SHP77 (cell line): ENCODE measurements at regions not wholly inside any gene's neighbourhood (a gene's known extent, or its start where the extent isn't known, plus 50 kb on each side); places are given as distances from the start of the nearest gene placed in this dataset.
"Not testable (repeated sequence)": the region's sequence is repeated elsewhere in the genome, so short reads cannot be mapped to it uniquely, and the experiment has no call there.

Experiments
- DNase-seq, 2 experiments: peaks; one replicate each; lab custom pipeline; 2025; lab: John Stamatoyannopoulos, UW

DNA sequence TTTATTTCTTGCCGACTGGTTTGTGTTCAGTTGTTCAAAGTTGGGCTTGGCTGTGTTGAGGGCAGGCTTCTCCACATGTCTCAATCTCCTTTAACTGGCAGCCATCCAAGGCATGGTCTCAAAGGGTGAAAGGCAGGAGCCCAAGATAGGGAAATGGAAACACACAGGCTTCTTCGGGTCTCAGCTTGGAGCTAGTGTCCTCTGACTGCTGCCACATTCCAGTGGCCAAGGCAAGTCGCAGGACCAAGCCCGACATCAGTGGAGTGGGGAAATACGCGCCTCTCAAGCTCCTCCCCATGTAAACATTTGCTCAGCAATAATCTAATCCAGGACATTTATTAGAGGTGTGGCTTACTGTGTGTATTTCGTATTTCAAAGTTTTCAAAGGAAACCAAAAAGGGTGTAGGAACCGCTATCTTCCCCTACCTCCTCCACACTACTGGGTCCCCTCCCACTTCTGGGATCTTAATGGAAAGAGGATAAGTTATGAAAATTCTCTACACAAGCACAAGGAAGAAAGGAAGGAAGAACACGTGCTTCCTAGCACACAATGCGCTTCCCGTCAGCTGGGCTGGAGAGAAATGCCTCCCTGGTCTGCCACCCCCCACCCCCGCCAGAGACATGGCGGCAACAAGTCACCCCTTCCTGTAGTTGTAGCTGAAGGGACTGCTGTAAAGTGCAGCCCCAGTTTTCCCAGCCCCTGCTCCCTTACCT lies 181.7 kb downstream of the FAM43A start:
- DNase-seq, result no peak

DNA sequence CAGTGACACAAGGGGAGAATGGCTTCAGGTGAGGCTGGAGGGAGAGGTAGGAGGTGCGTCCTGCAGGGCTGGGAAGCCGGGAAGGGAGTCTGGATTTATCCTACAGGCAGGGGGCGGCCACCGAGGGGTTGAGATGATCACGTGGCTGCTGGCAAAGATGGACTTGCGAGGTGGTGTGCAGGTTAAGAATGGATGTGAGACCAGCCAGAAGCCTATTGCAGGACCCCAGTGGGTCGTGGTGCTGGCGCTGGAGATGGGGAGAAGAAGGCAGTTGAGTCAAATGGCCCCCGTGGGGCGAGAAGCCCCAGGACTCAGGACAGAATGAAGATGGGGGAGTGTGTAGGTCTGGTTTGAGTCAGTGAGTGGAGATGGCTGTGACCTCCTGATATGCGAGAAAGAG lies 183.1 kb downstream of the FAM43A start:
- no peak for DNase-seq

DNA sequence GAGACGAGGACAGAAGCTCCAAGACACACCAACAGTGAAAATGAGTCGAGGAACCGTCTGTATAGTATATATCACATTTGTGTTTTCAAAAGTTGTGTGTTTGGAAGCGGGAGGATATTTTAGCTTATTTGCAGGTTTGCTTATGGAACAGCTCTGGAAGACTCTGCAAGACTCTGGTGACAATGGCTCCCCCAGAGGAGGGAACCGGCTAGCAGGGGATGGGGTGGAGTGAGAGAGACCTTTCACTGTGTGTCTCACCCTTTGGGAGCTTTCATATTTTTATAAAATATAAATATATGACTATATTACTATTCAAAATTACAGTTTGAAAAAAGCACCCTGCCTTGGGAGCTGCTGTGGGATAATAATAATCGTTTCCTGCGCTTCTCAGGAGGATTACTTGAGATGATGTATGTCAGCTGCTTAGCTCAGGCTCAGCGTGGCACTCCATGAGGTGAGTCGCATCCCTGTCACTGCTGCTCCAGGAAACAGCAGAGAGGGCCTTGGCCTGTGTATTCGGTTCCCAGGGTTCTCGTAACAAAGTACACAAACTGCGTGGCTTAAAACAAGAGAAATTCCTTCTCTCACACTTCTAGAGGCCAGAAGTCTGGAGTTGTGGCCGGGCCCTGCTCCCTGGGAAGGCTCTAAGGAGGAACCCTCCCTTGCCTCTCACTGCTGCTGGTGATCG lies 183.9 kb downstream of the FAM43A start:
- no peak for DNase-seq

DNA sequence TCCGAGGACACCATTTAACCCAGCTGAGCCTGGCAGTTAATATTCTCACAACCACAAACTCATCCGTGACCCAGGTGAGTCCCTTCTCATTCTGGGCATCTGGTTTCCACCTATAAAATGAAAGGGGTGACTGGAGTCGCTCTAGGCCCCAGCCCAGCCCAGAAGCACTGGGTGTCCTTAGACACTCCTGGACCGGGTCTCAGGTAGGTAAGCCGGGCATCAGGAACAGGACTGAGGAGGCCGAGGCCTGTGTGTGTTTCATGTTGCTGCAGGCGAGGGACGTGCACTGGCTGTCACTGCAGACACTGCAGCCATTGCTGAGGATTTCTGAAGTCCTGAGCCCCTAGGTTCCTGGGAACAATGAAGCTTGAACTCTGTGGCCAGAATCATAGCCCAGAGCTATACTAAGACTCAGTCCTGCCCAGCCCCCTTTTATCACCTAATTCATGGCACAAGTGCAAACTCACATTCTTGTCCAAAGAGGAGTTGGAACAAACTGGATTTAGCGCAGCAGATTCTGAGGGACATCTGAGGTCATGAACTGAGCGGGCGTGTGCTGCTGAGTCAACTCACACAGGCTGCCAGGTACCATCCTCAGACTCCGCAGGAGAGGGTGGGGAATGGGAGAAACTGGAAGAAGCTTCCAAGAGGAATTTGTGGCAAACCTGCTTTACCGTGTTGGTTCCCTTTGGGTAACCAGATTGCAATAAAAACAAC lies 184.9 kb downstream of the FAM43A start:
- no peak for DNase-seq

DNA sequence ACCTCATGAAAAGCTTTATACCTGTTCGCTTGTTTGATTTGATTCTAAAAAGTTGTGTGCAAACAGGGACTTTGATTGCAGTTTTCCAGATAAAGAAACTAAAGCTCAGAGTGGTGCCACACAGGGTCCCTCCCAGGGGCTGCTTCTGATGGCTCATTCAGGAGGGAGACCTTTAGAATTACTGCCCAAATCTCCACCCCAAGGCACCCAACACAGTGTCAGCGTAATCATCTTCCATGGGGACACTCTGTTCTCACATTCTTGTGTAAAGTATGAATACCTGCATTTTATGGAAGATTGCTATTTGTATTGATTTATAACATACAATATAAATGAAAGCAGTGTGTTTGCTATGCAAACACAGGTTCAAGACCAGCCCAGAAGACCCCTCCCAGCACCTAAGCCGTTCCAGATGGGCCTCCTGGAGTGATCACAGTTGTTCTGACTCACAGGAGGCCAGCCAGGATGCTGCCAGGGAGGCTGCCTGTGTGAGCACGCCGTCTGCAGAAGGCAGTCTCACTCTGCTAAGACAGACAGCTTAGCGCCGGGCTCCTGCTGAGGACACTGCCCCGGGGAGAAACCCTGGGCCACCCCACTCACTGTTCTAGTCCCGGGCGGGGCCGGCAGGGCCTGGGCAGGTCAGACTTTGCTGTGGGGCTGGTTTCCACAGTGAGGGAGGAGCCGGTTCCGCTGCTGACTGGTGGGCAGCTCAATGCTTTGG lies 185.6 kb downstream of the FAM43A start:
- DNase-seq, result peak in 1 of 2 experiments; percentile 10

DNA sequence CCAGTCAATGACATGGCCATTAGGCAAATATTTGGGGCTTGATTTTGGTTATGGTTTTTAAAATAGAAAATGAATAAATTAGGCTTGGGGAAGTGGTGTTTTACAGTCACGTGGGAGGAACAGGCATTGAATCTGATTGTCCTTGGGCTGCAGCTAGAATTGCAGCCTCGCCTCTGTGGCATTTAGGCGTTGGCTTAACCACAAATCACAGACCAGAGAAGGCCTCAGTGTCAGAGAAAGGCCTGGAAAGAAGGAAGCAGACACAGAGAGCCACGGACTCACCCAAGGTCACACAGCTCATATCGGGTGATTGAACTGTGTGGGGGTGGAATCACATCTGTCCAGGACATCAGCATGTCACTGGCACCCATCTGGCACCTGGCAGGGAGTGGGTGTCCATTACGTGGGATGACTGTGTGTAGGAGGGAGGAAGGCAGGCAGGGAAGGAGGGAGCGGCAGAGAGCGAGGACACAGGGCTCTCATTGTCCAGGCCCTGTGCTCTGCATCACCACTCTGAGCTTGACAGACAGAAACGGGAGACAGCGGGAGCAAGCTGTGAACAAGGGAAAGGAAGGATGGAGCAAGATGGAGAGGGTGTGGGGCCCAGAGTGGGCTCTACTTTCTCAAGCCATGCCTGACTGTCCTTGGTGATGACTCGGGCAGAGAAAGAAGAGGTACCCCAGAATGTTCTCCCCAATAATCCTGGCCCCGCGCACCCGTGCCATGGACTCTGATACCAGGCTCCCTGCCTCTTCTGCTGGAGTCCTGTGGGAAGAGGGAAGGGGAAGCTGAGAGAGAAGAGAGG lies 186.4 kb downstream of the FAM43A start:
- DNase-seq, result no peak

DNA sequence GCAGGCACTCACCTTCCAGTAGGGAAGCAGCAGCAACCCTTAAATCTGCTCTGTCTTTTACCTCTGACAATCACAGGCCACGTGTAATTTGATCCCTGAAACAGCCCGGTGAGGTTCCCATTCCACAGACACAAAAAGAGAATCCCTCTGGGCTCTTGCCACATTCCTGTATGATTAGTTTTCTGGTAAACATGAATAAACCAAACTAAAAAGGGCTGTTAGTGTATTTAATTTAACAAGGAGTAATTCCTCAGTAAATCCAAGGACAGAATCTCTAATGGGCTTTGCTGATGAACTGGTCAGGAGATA lies 186.9 kb downstream of the FAM43A start:
- no peak for DNase-seq

DNA sequence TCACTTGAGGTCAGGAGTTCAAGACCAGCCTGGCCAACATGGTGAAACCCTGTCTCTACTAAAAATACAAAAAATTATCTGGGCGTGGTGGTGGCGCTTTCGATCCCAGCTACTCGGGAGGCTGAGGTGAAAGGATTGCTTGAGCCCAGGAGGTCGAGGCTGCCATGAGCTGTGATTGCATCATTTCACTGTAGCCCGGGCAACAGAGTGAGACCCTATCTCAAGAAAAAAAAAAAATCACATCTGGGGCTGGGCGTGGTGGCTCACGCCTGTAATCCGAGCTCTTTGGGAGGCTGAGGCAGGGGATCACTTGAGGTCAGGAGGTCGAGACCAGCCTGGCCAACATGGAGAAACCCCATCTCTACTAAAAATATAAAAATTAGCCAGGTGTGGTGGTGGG lies 187.8 kb downstream of the FAM43A start:
- not testable (repeated sequence) for DNase-seq

DNA sequence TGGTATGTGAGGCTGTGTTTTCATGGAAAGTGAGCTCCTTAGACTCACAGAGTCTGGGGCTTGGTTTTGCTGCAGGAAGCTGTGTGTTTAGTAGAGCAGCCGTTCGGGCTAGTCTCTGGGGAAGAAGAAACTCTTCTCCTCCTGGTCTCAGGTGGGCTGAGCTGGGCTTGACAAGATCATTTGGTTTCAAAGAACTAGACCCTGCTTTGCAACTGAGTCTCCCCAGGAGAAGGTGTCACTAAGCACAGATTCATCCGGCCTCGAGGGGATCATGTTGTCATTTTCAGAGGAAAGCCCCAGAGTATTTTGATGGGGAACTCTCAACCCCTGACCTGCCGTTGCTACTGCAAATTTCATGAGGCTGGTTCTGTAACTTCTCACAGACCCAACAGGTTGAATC lies 188.5 kb downstream of the FAM43A start:
- DNase-seq, result no peak

DNA sequence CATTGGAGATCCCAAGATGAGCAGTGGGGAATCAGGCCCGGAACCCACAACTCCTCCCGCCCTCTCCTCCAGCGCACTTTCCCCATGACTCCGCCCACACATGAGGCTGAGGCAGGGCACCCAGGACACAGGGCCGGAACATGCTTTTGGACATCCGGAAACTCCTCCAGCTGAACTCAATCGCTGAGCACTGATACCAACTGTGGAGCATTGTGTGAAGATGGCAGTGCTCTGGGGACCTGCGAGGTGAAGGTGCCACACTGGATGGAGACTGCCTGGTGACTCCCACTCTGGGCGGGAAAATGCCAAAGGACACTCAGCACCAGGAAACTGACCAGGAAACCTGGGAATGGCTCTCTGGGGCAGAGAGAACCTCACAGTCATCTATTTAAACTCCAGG lies 189.1 kb downstream of the FAM43A start:
- DNase-seq, result no peak

DNA sequence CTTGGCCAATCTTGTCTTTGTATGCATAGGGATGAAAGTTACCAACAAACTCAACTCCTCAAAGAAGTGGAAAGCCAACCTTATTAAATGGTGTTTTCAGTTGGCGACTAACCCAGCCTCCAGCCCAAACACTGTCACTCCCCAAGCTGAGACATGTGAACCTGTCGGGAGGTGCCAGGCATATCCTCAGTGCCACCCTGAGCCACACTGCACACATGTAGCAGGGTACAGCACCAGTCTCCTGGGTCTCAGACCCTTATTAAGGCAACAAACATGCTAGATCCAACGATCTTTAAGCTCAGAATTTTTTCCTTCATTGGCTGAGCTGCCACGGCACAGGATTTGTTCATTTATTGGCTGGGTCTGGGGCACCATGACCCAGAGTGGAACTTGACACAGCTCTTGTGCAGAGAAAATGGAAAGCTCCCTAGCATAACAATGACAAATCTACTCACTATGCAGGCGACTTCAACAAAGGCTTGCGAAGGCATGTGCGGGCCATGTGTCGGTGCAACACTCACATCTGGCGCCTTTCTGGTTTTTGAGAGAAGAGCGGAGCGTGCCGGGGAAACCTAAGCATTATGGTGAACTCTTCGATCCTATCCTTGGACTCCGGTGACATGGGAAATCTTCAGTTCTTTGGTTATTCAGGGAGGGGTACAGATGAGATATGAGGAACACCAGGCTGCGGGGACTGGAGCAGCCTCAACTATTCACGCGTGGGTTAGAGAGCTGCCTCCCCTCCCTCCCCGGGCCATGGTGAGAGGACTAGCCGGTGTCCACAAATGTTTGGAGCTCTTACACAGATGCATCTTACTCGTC lies 190.1 kb downstream of the FAM43A start:
- DNase-seq, result no peak

DNA sequence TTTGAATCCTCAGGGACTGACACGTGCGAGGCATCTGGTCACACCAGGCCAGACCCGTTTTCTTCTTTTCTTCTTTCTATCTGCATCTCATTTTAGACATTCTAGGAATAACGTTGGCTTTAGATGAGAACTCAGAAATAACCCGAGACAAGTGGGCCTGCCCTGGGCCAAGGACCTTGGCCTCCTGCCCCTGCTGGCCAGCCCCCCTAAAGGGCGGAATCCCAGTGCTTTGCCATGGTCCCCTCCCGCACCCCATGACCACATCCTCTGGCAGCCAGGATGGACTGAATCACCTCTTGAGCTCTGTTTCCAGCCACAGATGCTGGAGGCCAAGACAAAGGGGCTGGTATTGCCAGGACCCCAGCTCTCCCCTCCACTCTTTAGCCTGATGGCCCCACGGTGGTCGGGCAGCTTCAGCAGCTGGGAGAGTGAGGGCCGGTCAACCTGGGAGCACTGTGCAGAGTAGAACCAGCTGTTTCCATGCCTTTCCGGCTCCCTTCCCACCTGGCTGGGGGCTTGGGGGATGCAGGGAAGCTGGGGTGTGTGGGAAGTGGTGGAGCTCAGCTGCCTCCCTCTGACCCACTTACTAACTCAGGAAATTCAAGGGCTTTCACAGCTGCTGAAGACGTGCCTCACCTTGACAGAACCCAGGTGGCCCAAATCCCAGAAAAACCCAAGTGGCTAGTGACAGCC lies 190.9 kb downstream of the FAM43A start:
- no peak for DNase-seq

DNA sequence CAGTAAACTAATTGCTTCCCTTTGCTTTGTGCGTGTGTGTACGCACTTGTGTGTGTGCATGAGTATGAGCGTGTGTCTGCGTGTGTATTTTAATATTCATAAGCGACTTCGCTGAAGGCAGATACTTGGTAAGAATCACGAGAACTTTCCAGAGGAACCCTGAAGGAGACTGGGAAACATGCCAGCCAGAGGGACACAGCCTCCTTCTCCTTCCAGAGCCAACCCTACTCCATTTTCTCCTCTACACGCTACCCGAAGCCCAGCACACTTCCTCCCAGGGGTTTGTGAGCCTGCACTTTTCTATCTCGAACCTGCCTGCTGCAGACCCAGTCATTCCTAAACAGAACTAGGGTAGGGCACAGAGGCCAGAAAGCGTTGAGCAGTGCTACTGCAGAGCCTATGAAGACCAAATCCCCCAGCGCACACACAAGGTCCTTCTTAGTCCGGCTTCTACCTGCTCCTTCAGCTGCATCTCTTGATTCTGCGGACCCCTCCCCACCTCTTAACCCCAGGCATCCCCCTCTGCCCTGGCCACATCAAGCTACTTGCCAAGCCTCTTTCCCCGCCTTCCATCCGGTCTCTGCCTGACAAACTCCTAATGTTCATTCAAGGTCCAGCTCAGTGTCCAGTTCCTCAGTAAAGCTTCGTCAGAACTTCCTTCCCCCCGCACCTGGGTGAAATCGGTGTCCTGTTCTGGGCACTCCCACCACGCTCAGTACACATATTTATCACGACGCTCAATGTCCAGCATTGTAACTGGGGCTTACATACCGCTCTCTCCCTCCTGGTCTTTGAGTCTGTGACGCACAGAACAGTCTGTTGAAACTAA lies 191.8 kb downstream of the FAM43A start:
- DNase-seq, result no peak

DNA sequence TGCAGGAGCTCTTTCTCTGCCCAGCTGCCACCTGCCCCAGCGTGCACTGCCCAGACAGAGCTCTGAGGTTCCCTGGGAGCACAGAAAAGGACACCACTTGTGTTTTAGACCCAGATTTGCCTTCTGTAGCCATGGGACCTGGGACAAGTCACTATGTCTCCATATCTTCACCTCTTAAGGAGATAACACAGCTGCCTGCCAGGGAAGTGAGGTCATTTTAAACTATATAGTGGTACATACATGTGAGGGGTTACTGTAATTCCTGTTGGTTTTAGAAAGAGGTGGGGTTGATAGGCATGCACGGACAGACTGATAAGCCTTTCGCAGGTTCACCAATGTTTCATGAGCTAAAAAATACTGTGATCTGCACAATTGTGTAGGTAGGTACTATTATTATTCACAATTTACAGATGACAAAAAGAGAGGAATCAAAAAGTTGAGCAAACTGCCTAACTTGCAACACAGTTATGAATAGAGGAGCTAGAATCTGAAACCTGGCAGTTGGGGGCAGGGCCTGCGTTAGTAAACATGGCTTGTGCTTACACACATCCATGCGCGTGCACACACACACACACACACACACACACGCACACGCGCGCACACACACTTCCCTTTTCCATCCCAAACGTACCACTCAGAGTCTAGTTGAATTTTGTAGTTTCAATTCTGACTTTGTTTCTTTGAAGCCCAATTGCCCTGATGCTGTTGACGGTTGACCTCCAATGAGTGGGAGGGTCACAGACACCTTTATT lies 193.6 kb downstream of the FAM43A start:
- DNase-seq, result no peak

DNA sequence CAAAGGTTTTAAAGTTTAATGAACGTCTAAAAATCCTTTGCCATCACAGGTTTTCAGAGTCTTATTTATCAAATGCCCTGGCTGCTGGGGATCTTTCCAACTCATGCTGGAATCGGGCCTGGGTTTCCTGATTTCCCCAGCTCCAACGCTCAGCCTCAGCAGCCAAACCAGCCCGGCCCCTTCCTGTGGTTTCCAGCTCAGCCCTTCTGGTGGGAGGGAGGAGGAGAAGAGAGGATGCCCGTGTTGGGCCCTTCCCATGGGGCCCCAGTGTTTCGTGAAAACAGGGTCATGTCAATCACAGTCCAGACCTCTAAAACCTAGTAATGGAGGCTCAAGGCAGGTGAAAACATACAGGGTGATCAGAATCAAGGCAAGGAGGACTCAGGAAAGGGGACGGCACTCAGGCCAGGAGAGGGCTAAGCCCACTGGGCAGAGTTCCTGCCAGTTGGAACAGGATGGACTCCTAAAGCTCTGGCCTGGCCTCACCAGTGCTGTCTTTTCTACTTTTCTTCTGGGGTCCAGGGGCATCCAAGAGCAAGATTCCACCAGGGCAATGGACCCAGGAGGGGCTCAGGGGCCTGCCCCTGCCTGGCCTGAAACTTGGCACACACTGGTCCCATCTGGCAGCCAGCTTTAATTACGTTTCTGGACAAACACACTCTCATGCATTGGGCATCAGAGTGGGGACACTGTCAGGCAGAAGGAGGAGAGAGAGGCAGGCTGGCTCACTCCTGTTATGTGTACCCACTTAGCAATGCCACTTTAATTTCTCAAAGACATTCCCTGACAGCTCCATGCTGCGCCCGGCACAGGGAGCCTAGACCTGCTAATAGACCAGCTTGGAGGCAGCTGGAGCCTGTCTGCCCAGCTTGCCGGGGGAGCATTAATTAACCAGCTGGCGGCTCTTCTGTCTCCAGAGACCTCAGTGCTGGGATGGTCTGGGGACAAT lies 194.6 kb downstream of the FAM43A start:
- no peak for DNase-seq

DNA sequence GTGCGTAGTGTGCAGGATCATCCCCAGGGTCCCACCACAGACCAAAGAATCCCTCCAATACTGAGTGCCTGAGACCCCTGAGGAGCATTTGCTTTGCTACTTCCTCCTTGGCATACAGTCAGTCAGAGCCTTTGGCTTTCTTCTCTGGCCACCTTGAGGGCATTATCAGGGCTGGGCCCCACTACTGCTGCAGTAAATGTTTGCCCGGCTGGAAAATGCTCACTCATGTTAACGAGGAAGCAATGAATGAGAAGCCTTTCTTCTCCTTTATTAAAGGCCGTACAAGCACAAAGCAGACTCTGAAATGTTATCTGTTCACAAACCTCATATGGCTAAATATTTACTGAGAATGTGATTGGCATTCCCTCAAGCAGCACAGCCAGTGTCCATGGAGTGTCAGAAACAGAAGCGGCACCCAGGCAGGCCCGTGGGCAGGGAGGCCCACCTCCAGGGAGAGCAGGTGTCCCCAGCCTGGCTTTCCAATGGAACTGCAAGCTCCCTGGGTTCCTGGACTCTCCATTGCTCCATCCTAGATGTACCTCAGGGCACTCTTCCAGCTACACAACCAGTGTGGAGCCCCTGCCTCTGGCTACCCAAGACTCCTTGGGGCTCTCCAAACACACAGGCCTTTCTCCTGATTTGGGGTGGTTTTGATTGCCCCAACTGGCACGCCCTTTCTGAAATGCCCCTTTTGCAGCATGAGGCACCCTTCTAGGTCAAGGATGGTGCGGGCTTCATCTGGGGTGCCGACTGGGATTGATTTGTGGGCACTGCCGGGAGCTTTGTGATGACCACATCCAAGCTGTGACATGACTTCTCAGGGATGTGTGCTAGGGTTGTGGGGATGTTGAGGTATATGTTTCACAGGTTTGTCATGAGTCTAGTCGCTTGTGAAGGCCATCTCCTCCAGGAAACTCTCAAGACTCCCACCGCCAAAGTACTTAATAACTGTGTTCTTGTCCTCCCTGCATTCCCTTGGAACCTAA lies 195.6 kb downstream of the FAM43A start:
- no peak for DNase-seq
